HCT116 (cell line): ENCODE measurements at regions not wholly inside any gene's neighbourhood (a gene's known extent, or its start where the extent isn't known, plus 50 kb on each side); places are given as distances from the start of the nearest gene placed in this dataset.

ENCODE experiments used
- ATF3 ChIP-seq: IDR thresholded peaks from 2 replicates; pipeline ENCODE4 v1.6.1; 2012
- CTCF ChIP-seq, 3 experiments: fragments of 200-600 bp in 1 of 3; sonication (generic) in 1 of 3; IDR thresholded peaks in 2 of 3; conservative IDR thresholded peaks in 1 of 3; 2 replicates each; pipeline ENCODE4 v1.5.1; 2012 to 2017; ENCODE audit warnings: low read depth in 2 of 3, low read length in 2 of 3, antibody characterized with exemption in 1 of 3, borderline replicate concordance in 1 of 3, control low read depth in 1 of 3, mild to moderate bottlenecking in 1 of 3, mixed read lengths in 1 of 3, mixed run types in 1 of 3, moderate library complexity in 1 of 3; ENCODE audit not compliant: insufficient read depth in 1 of 3
- MAX ChIP-seq: IDR thresholded peaks from 2 replicates; pipeline ENCODE4 v1.6.1; 2012
- POLR2A ChIP-seq: IDR thresholded peaks from 2 replicates; pipeline ENCODE4 v1.7.0; 2011; ENCODE audit warnings: borderline replicate concordance; ENCODE audit not compliant: insufficient read depth, insufficient read length; ENCODE audit errors: extremely low read depth
- POLR2AphosphoS5 ChIP-seq: IDR thresholded peaks from 2 replicates; pipeline ENCODE4 v1.6.1; 2011; ENCODE audit warnings: mild to moderate bottlenecking, low read depth, low read length, moderate library complexity
- RAD21 ChIP-seq: IDR thresholded peaks from 2 replicates; pipeline ENCODE4 v1.6.1; 2012; ENCODE audit warnings: low read depth, mild to moderate bottlenecking
- SRF ChIP-seq: IDR thresholded peaks from 2 replicates; pipeline ENCODE4 v1.6.1; 2012; ENCODE audit warnings: low read depth
- YY1 ChIP-seq: IDR thresholded peaks from 2 replicates; pipeline ENCODE4 v1.6.1; 2011; ENCODE audit warnings: low read length, low read depth, moderate library complexity, mild to moderate bottlenecking; ENCODE audit not compliant: insufficient replicate concordance; ENCODE audit errors: extremely low read depth
- ZFX ChIP-seq: fragments of 450-650 bp; IDR thresholded peaks from 2 replicates; pipeline ENCODE4 v1.6.1; 2017

- TF ChIP-seq CTCF (IDR thresholded peaks at IDR 0.05 in 2 of 3, conservative IDR thresholded peaks at IDR 0.05 in 1 of 3; ENCODE audit: borderline replicate concordance in 1 of 3, insufficient read depth in 1 of 3, low read depth in 2 of 3, low read length in 2 of 3) (no peak), MAX (no peak), SRF (no peak), ZFX (no peak), POLR2A (no peak), ATF3 (no peak), RAD21 (no peak), POLR2AphosphoS5 (no peak), YY1 (no peak)
These were observed 100.4 kb downstream of the MRPL39 start for GRCh38 chr21:25506887-25507286.
